ENCODE measurements at regions not wholly inside any gene's neighbourhood (a gene's known extent, or its start where the extent isn't known, plus 50 kb on each side); places are given as distances from the start of the nearest gene placed in this dataset.

GRCh38 chr21:28207436-28208173 is 785.1 kb downstream of the LTN1 start:
- ChIA-PET POLR2A (no interaction called here), CTCF (no interaction called here)

GRCh38 chr21:28200726-28201125 is 792.0 kb downstream of the LTN1 start:
- no peak for DNase-seq (ENCODE audit: extremely low spot score)
- ChIA-PET CTCF (no interaction called here), POLR2A (no interaction called here)

More at GRCh38 chr21:28207436-28208173, 785.1 kb downstream of the LTN1 start:
- no peak for DNase-seq (ENCODE audit: extremely low spot score)
- TF ChIP-seq FOXM1 (IDR thresholded peaks at IDR 0.05; ENCODE audit: borderline replicate concordance) (no peak), HDGF (IDR thresholded peaks at IDR 0.05; ENCODE audit: borderline replicate concordance) (no peak), LEF1 (IDR thresholded peaks at IDR 0.05; ENCODE audit: borderline replicate concordance) (no peak), ZNF384 (IDR thresholded peaks at IDR 0.05) (no peak), FOXK2 (IDR thresholded peaks at IDR 0.05) (no peak), SUZ12 (IDR thresholded peaks at IDR 0.05) (no peak), CTBP1 (IDR thresholded peaks at IDR 0.05; ENCODE audit: borderline replicate concordance) (no peak), BHLHE40 (IDR thresholded peaks at IDR 0.05; ENCODE audit: borderline replicate concordance) (no peak)

GRCh38 chr21:28196981-28197380 is 795.7 kb downstream of the LTN1 start:
- TF ChIP-seq ARNT (IDR thresholded peaks at IDR 0.05) (no peak), NFRKB (IDR thresholded peaks at IDR 0.05) (no peak), CTBP1 (IDR thresholded peaks at IDR 0.05; ENCODE audit: borderline replicate concordance) (no peak), LEF1 (IDR thresholded peaks at IDR 0.05; ENCODE audit: borderline replicate concordance) (no peak), L3MBTL2 (conservative IDR thresholded peaks at IDR 0.05) (no peak)
- POLR2A ChIA-PET, result no interaction called here
- no peak for DNase-seq (ENCODE audit: extremely low spot score)
- CTCF ChIA-PET, result no interaction called here

More at GRCh38 chr21:28200726-28201125, 792.0 kb downstream of the LTN1 start:
- TF ChIP-seq SP1 (IDR thresholded peaks at IDR 0.05), result no peak
- no peak for TF ChIP-seq ZNF384 (IDR thresholded peaks at IDR 0.05)
- no peak for TF ChIP-seq FOXA1 (IDR thresholded peaks at IDR 0.05)
- no peak for TF ChIP-seq FOXK2 (IDR thresholded peaks at IDR 0.05)
- TF ChIP-seq PKNOX1 (IDR thresholded peaks at IDR 0.05), result no peak
- TF ChIP-seq CTBP1 (IDR thresholded peaks at IDR 0.05; ENCODE audit: borderline replicate concordance), result no peak
- TF ChIP-seq TARDBP (IDR thresholded peaks at IDR 0.05), result no peak
- no peak for TF ChIP-seq FOXM1 (IDR thresholded peaks at IDR 0.05; ENCODE audit: borderline replicate concordance)

- POLR2A ChIA-PET, result no interaction called here
Observed at GRCh38 chr21:28193189-28193588, 799.5 kb downstream of the LTN1 start.

GRCh38 chr21:28186604-28187003 is 806.1 kb downstream of the LTN1 start:
- ChIA-PET CTCF (no interaction called here), POLR2A (no interaction called here)
- TF ChIP-seq CTBP1 (IDR thresholded peaks at IDR 0.05; ENCODE audit: borderline replicate concordance), result no peak
- no peak for TF ChIP-seq ARNT (IDR thresholded peaks at IDR 0.05)
- TF ChIP-seq L3MBTL2 (conservative IDR thresholded peaks at IDR 0.05), result no peak
- DNase-seq (ENCODE audit: extremely low spot score), result no peak

More at GRCh38 chr21:28193189-28193588, 799.5 kb downstream of the LTN1 start:
- DNase-seq (ENCODE audit: extremely low spot score), result no peak
- TF ChIP-seq FOXK2 (IDR thresholded peaks at IDR 0.05) (no peak), ZNF384 (IDR thresholded peaks at IDR 0.05) (no peak), HDGF (IDR thresholded peaks at IDR 0.05; ENCODE audit: borderline replicate concordance) (no peak), BHLHE40 (IDR thresholded peaks at IDR 0.05; ENCODE audit: borderline replicate concordance) (no peak), SUZ12 (IDR thresholded peaks at IDR 0.05) (no peak), PKNOX1 (IDR thresholded peaks at IDR 0.05) (no peak), CTBP1 (IDR thresholded peaks at IDR 0.05; ENCODE audit: borderline replicate concordance) (no peak), LEF1 (IDR thresholded peaks at IDR 0.05; ENCODE audit: borderline replicate concordance) (no peak), SP1 (IDR thresholded peaks at IDR 0.05) (no peak), TARDBP (IDR thresholded peaks at IDR 0.05) (no peak)
- CTCF ChIA-PET, result no interaction called here

GRCh38 chr21:28181730-28182129 is 810.9 kb downstream of the LTN1 start:
- DNase-seq (ENCODE audit: extremely low spot score), result no peak
- POLR2A ChIA-PET, result no interaction called here
- TF ChIP-seq NFRKB (IDR thresholded peaks at IDR 0.05) (no peak), BHLHE40 (IDR thresholded peaks at IDR 0.05; ENCODE audit: borderline replicate concordance) (no peak), LEF1 (IDR thresholded peaks at IDR 0.05; ENCODE audit: borderline replicate concordance) (no peak), HDGF (IDR thresholded peaks at IDR 0.05; ENCODE audit: borderline replicate concordance) (no peak), L3MBTL2 (conservative IDR thresholded peaks at IDR 0.05) (no peak), FOXK2 (IDR thresholded peaks at IDR 0.05) (no peak), ELF4 (IDR thresholded peaks at IDR 0.05) (no peak), FOXA1 (IDR thresholded peaks at IDR 0.05) (no peak), ARNT (IDR thresholded peaks at IDR 0.05) (no peak), FOXM1 (IDR thresholded peaks at IDR 0.05; ENCODE audit: borderline replicate concordance) (no peak)
- CTCF ChIA-PET, result no interaction called here

- TF ChIP-seq SUZ12 (IDR thresholded peaks at IDR 0.05) (no peak), TARDBP (IDR thresholded peaks at IDR 0.05) (no peak), LEF1 (IDR thresholded peaks at IDR 0.05; ENCODE audit: borderline replicate concordance) (no peak), NFRKB (IDR thresholded peaks at IDR 0.05) (no peak), HDGF (IDR thresholded peaks at IDR 0.05; ENCODE audit: borderline replicate concordance) (no peak), BHLHE40 (IDR thresholded peaks at IDR 0.05; ENCODE audit: borderline replicate concordance) (no peak), ZNF384 (IDR thresholded peaks at IDR 0.05) (no peak), ARNT (IDR thresholded peaks at IDR 0.05) (no peak), SP1 (IDR thresholded peaks at IDR 0.05) (no peak), L3MBTL2 (conservative IDR thresholded peaks at IDR 0.05) (no peak)
- POLR2A ChIA-PET, result no interaction called here
- DNase-seq (ENCODE audit: extremely low spot score), result no peak
- CTCF ChIA-PET, result no interaction called here
Observed at GRCh38 chr21:28179136-28179535, 813.5 kb downstream of the LTN1 start.

All from HEK293T (cell line).